ENCODE measurements at regions not wholly inside any gene's neighbourhood (a gene's known extent, or its start where the extent isn't known, plus 50 kb on each side); places are given as distances from the start of the nearest gene placed in this dataset.

GRCh38 chr2:107187870-107188269 is 301.9 kb upstream of the ST6GAL2 start:
- TF ChIP-seq, protein P1, sequence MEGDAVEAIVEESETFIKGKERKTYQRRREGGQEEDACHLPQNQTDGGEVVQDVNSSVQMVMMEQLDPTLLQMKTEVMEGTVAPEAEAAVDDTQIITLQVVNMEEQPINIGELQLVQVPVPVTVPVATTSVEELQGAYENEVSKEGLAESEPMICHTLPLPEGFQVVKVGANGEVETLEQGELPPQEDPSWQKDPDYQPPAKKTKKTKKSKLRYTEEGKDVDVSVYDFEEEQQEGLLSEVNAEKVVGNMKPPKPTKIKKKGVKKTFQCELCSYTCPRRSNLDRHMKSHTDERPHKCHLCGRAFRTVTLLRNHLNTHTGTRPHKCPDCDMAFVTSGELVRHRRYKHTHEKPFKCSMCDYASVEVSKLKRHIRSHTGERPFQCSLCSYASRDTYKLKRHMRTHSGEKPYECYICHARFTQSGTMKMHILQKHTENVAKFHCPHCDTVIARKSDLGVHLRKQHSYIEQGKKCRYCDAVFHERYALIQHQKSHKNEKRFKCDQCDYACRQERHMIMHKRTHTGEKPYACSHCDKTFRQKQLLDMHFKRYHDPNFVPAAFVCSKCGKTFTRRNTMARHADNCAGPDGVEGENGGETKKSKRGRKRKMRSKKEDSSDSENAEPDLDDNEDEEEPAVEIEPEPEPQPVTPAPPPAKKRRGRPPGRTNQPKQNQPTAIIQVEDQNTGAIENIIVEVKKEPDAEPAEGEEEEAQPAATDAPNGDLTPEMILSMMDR (IDR thresholded peaks at IDR 0.05; ENCODE audit: insufficient read depth, low read length, poor library complexity, severe bottlenecking): no peak
- Histone ChIP-seq H3K36me3 (ENCODE audit: control insufficient read depth, insufficient read depth, low read length) (no peaks in the 10 kb centered on the region), H3K27me3 (replicated peaks; ENCODE audit: control insufficient read depth, insufficient read depth, low read length) (no peaks in the 10 kb centered on the region), H3K4me3 (replicated peaks; ENCODE audit: low read depth, low read length) (no peak overlapping the region)
- no peak for DNase-seq (ENCODE audit: extremely low read depth, insufficient read length)

GRCh38 chr2:107195631-107196030 is 309.7 kb upstream of the ST6GAL2 start:
- Histone ChIP-seq H3K4me3 (replicated peaks; ENCODE audit: low read depth, low read length) (no peak overlapping the region), H3K27me3 (replicated peaks; ENCODE audit: control insufficient read depth, insufficient read depth, low read length) (no peaks in the 10 kb centered on the region), H3K36me3 (ENCODE audit: control insufficient read depth, insufficient read depth, low read length) (no peaks in the 10 kb centered on the region)
- TF ChIP-seq, protein P1 (IDR thresholded peaks at IDR 0.05; ENCODE audit: insufficient read depth, low read length, poor library complexity, severe bottlenecking): no peak
- no peak for DNase-seq (ENCODE audit: extremely low read depth, insufficient read length)

DNA sequence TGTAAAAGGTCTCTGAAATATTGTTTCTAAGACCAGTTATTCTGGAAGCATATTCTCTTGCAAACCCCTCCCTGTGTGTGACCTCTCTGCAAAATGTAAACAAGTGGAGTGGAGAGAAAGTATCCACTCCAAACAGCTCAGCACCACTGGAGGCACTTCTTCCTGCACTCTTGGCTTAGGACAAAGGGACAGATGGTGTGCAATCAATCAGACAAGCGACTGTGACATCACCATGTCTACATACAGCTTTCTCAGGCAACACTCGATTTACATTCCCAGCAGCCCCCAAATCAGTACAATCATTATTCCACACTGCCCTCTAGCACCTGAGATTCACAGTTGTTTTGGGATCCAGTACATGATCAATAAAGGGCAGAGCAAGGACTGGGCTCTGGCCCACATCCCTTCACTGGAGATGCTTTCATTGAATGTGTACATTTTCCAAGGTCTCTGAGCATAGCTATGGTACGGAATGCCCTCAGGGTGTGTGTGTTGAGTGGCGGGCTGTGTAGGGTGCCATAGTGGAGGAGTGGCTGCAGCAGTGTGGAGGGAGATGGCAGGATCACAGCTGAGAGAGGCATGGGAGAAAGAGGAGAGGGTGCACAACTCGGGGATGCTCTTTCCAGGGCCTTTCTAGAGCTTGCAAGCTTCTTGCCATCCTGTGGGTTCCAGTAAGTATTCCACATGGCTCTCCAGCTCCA is 311.8 kb upstream of the ST6GAL2 start:
- no peak for DNase-seq (ENCODE audit: extremely low read depth, insufficient read length)
- Histone ChIP-seq H3K36me3 (ENCODE audit: control insufficient read depth, insufficient read depth, low read length) (no peaks in the 10 kb centered on the region), H3K27me3 (replicated peaks; ENCODE audit: control insufficient read depth, insufficient read depth, low read length) (no peaks in the 10 kb centered on the region), H3K4me3 (replicated peaks; ENCODE audit: low read depth, low read length) (no peak overlapping the region)
- TF ChIP-seq, protein P1 (IDR thresholded peaks at IDR 0.05; ENCODE audit: insufficient read depth, low read length, poor library complexity, severe bottlenecking): no peak

DNA sequence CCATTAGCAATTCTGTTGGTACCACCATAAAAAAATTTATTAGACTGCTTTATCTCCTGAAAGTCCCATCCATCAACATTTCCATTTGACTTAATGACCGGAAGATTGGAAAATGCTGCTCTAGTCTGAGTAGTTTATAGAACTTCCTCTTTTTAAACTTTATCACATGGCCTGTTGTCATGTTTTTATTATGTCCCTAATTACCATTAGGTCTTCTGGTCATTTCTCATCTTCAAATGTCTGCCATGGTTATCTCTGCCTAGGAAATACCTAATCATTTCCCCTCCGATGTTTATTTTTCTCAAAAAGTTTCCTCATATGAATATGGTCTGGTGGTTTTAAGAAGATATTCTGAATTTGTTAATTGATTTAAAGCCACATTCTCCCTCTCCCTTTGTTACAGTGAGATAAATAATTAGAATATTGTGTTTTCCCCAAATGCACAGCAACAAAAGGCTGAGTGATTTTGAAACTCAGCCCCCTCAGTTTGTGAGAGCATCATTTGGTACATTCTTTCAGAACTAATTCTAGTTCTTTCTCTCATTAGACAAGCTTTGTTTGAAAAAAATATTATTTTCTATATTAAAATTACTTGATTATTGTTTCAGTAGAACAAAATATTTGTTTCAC is 317.1 kb upstream of the ST6GAL2 start:
- Histone ChIP-seq H3K4me3 (replicated peaks; ENCODE audit: low read depth, low read length) (no peak overlapping the region), H3K36me3 (ENCODE audit: control insufficient read depth, insufficient read depth, low read length) (no peaks in the 10 kb centered on the region), H3K27me3 (replicated peaks; ENCODE audit: control insufficient read depth, insufficient read depth, low read length) (no peaks in the 10 kb centered on the region)
- no peak for DNase-seq (ENCODE audit: extremely low read depth, insufficient read length)
- TF ChIP-seq, protein P1 (IDR thresholded peaks at IDR 0.05; ENCODE audit: insufficient read depth, low read length, poor library complexity, severe bottlenecking): no peak

DNA sequence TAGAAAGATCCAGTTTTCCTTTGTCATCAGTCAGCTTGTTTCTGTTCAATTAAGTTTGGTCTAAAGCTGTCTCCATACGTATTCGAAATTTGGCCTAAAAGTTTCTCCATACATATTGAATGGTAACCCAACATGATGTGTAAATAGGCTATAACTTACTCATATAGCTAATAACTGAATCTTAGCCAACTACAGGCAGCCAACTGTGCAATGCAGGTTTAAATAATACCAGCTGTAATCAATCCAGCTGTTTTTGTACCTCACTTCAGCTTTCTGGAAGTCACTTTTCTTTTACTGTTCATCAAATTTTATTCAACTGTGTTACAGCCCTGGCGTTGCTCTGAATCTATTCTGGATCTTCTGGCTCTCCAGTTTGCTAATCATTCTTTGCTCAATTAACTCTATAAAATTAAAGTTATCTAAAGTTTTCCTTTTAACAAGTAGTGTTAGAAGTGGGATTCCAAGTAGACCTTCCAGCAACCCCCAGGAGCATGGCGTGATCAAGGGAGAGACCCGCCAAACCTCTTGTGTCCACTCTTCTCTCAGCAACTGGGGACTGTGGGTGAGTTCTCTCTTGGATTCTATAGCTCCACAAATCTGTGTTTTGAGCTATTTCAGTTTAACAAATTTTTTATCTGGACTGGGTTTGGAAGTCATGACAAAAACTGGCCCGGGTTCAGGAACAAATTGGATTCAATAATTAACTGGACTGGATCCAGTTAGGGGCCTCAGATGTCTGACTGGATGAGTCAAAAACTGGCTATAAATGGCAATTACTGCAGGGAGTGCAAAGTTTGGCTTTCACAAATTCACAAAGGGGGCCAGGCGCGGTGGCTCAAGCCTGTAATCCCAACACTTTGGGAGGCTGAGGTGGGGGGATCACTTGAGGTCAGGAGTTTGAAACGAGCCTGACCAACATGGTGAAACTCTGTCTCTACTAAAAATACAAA is 329.7 kb upstream of the ST6GAL2 start:
- H3K27me3 ChIP-seq (replicated peaks; ENCODE audit: control insufficient read depth, insufficient read depth, low read length): no peaks in the 10 kb centered on the region
- DNase-seq (ENCODE audit: extremely low read depth, insufficient read length): no peak
- no peaks in the 10 kb centered on the region for H3K36me3 ChIP-seq (ENCODE audit: control insufficient read depth, insufficient read depth, low read length)
- no peak overlapping the region for H3K4me3 ChIP-seq (replicated peaks; ENCODE audit: low read depth, low read length)
- TF ChIP-seq, protein P1 (IDR thresholded peaks at IDR 0.05; ENCODE audit: insufficient read depth, low read length, poor library complexity, severe bottlenecking): no peak

All from GM06990 (cell line).